Astrocyte (in vitro differentiated cells and primary cell): ENCODE measurements at regions not wholly inside any gene's neighbourhood (a gene's known extent, or its start where the extent isn't known, plus 50 kb on each side); places are given as distances from the start of the nearest gene placed in this dataset.

Experiments used
- DNase-seq: peaks from one replicate; pipeline ENCODE4 v3.0.0-alpha.2; 2010; ENCODE audit warnings: low read depth
- FAIRE-seq: peaks from 2 replicates; lab custom pipeline; 2011; peaks lifted over from hg19 to GRCh38; lab: Jason Lieb, UNC
- H2AFZ ChIP-seq: 2 replicates; pipeline ENCODE4 v1.6.0; 2012; ENCODE audit warnings: low read depth, low read length, inconsistent platforms
- H3K27ac ChIP-seq: 2 replicates; pipeline ENCODE4 v1.5.1; 2011; ENCODE audit warnings: low read depth, low read length, inconsistent platforms
- H3K27me3 ChIP-seq: 2 replicates; pipeline ENCODE4 v1.6.0; 2011; ENCODE audit warnings: low read length, inconsistent platforms; ENCODE audit not compliant: insufficient read depth
- H3K36me3 ChIP-seq: 2 replicates; pipeline ENCODE4 v1.5.1; 2011; ENCODE audit warnings: low read length, inconsistent platforms; ENCODE audit not compliant: insufficient read depth
- H3K4me1 ChIP-seq: 2 replicates; pipeline ENCODE4 v1.5.1; 2011; ENCODE audit warnings: low read length, inconsistent platforms; ENCODE audit not compliant: insufficient read depth
- H3K4me2 ChIP-seq: 2 replicates; pipeline ENCODE4 v1.6.0; 2012; ENCODE audit warnings: low read length, inconsistent platforms
- H3K4me3 ChIP-seq: 2 replicates; pipeline ENCODE4 v1.5.1; 2011; ENCODE audit warnings: low read depth, mild to moderate bottlenecking, low read length, inconsistent platforms; ENCODE audit not compliant: insufficient read depth
- H3K79me2 ChIP-seq: 2 replicates; pipeline ENCODE4 v1.6.0; 2012; ENCODE audit warnings: mild to moderate bottlenecking, low read length, inconsistent platforms; ENCODE audit not compliant: insufficient read depth
- H3K9ac ChIP-seq: 2 replicates; pipeline ENCODE4 v1.6.0; 2012; ENCODE audit warnings: mild to moderate bottlenecking, low read length, inconsistent platforms
- H3K9me3 ChIP-seq: 2 replicates; pipeline ENCODE4 v1.5.1; 2012; ENCODE audit warnings: low read depth, mild to moderate bottlenecking, low read length, inconsistent platforms; ENCODE audit not compliant: insufficient read depth
- H4K20me1 ChIP-seq: 2 replicates; pipeline ENCODE4 v1.6.0; 2012; ENCODE audit warnings: low read length, inconsistent platforms; ENCODE audit not compliant: insufficient read depth
- H3K27ac Mint-ChIP-seq: one replicate; pipeline ENCODE4 v1.8.0; 2021; ENCODE audit warnings: mild to moderate bottlenecking, mixed read lengths; ENCODE audit not compliant: unreplicated experiment
- H3K27me3 Mint-ChIP-seq: one replicate; pipeline ENCODE4 v1.8.0; 2021; ENCODE audit warnings: low read depth, mixed read lengths; ENCODE audit not compliant: unreplicated experiment
- H3K36me3 Mint-ChIP-seq: one replicate; pipeline ENCODE4 v1.8.0; 2021; ENCODE audit warnings: low read depth, mixed read lengths; ENCODE audit not compliant: unreplicated experiment
- H3K4me1 Mint-ChIP-seq: one replicate; pipeline ENCODE4 v1.8.0; 2021; ENCODE audit warnings: low read depth, mixed read lengths; ENCODE audit not compliant: unreplicated experiment
- H3K4me3 Mint-ChIP-seq: one replicate; pipeline ENCODE4 v1.8.0; 2021; ENCODE audit warnings: mild to moderate bottlenecking, moderate library complexity, mixed read lengths; ENCODE audit not compliant: unreplicated experiment
- H3K9me3 Mint-ChIP-seq: one replicate; pipeline ENCODE4 v1.8.0; 2021; ENCODE audit warnings: mild to moderate bottlenecking, mixed read lengths; ENCODE audit not compliant: unreplicated experiment
- EZH2 ChIP-seq: IDR thresholded peaks from 2 replicates; pipeline ENCODE4 v1.6.1; 2012; ENCODE audit warnings: mild to moderate bottlenecking, low read length, inconsistent platforms; ENCODE audit not compliant: insufficient read depth
- TF ChIP-seq, protein P1 (sequence below): IDR thresholded peaks from 2 replicates; pipeline ENCODE4 v1.5.1; 2011; ENCODE audit warnings: low read depth, mild to moderate bottlenecking, inconsistent platforms, low read length, moderate library complexity; ENCODE audit not compliant: insufficient read depth

DNA sequence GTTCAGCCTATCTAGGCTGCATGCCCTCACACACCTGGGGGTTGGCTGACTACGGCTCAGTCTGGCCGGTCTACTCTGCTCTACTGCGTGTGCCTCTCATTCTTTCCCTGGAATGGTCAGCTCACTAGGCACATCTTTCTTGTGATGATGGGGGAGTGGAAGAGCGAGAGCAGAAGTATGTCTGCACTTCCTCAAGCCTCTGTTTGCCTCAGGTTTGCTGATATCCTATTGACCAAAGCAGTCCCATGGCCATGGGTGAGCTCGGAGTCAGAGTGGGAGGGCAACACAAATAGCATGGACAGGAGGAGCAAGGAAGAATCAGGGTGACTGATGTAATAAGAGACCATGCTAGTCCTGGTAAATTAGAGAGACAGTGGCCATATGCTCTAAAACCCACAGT is 167.9 kb upstream of the PRICKLE2 start:
- peak overlapping the region; percentile 47 for H3K27ac Mint-ChIP-seq
- peaks cover 3% of the 10 kb centered on the region for H3K36me3 Mint-ChIP-seq
- no peaks in the 10 kb centered on the region for H3K27me3 Mint-ChIP-seq
- Histone ChIP-seq H3K9ac (no peak overlapping the region), H3K4me2 (no peak overlapping the region), H2AFZ (no peak overlapping the region), H3K4me3 (no peak overlapping the region), H3K9me3 (no peaks in the 10 kb centered on the region), H3K4me1 (peaks cover 5% of the 10 kb centered on the region), H3K36me3 (no peaks in the 10 kb centered on the region), H4K20me1 (no peaks in the 10 kb centered on the region), H3K27ac (no peak overlapping the region), H3K27me3 (no peaks in the 10 kb centered on the region), H3K79me2 (no peaks in the 10 kb centered on the region)
- no peaks in the 10 kb centered on the region for H3K9me3 Mint-ChIP-seq
- TF ChIP-seq, protein P1, sequence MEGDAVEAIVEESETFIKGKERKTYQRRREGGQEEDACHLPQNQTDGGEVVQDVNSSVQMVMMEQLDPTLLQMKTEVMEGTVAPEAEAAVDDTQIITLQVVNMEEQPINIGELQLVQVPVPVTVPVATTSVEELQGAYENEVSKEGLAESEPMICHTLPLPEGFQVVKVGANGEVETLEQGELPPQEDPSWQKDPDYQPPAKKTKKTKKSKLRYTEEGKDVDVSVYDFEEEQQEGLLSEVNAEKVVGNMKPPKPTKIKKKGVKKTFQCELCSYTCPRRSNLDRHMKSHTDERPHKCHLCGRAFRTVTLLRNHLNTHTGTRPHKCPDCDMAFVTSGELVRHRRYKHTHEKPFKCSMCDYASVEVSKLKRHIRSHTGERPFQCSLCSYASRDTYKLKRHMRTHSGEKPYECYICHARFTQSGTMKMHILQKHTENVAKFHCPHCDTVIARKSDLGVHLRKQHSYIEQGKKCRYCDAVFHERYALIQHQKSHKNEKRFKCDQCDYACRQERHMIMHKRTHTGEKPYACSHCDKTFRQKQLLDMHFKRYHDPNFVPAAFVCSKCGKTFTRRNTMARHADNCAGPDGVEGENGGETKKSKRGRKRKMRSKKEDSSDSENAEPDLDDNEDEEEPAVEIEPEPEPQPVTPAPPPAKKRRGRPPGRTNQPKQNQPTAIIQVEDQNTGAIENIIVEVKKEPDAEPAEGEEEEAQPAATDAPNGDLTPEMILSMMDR = no peak
- DNase-seq = no peak
- no peak for FAIRE-seq
- no peak overlapping the region for H3K4me3 Mint-ChIP-seq
- peaks cover 40% of the 10 kb centered on the region for H3K4me1 Mint-ChIP-seq

DNA sequence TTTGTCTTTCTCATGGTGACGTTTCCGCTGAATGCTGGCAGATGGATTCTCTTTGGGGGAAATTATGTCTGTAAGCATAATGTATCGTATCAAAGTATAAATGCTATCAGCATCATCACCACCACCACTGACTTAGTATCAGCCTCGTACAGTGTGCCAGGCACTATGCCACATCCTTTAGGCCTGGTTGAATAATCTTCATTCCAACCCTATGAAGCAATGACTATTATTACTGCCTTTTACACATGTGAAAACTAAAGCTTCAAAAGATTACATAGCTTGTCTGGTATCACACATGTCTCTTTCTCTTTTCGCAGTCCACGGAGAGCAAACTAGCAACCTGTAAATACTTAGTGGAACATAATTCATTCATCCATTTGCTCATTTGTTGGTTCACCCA is 166.7 kb upstream of the PRICKLE2 start:
- H4K20me1 ChIP-seq = no peaks in the 10 kb centered on the region
- H3K27me3 ChIP-seq = no peaks in the 10 kb centered on the region
- TF ChIP-seq EZH2 = no peak
- TF ChIP-seq, protein P1 = no peak
- H3K9ac ChIP-seq = no peak overlapping the region
- Mint-ChIP-seq H3K36me3 (peaks cover 3% of the 10 kb centered on the region), H3K9me3 (no peaks in the 10 kb centered on the region), H3K27ac (peak overlapping the region; percentile 21), H3K4me3 (no peak overlapping the region), H3K4me1 (peaks cover 28% of the 10 kb centered on the region), H3K27me3 (no peaks in the 10 kb centered on the region)
- no peaks in the 10 kb centered on the region for H3K9me3 ChIP-seq
- no peaks in the 10 kb centered on the region for H3K79me2 ChIP-seq
- no peaks in the 10 kb centered on the region for H3K36me3 ChIP-seq
- DNase-seq (peak; percentile 36), FAIRE-seq (no peak)
- no peak overlapping the region for H2AFZ ChIP-seq
- H3K4me1 ChIP-seq = peaks cover 3% of the 10 kb centered on the region
- no peak overlapping the region for H3K4me3 ChIP-seq
- H3K27ac ChIP-seq = no peak overlapping the region
- no peak overlapping the region for H3K4me2 ChIP-seq

DNA sequence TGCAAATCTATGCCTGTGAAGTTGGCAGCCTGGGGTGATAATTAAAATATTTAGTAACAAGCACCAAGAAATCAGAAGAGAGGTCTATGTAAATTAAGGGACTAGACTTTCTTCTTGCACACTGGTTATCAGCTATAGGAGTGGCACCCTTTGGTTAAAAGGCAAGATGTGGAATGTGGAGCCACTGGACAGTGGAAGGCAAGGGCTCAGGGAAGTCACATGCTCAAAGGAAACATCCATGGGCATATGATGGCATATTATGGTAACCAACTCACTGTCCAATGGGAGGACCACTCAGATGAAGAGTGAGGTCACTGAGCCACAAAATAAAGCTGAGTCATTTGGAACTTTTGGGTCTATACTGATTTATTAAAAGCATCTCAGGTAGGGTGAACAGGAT is 165.6 kb upstream of the PRICKLE2 start:
- H3K27ac Mint-ChIP-seq = no peak overlapping the region
- H3K4me2 ChIP-seq = no peak overlapping the region
- no peaks in the 10 kb centered on the region for H3K27me3 Mint-ChIP-seq
- H3K27me3 ChIP-seq = no peaks in the 10 kb centered on the region
- no peaks in the 10 kb centered on the region for H3K36me3 ChIP-seq
- FAIRE-seq (no peak), DNase-seq (no peak)
- H3K4me1 Mint-ChIP-seq = peaks cover 18% of the 10 kb centered on the region
- H3K27ac ChIP-seq = no peak overlapping the region
- no peaks in the 10 kb centered on the region for H3K79me2 ChIP-seq
- no peak overlapping the region for H3K4me3 Mint-ChIP-seq
- H3K4me1 ChIP-seq = no peaks in the 10 kb centered on the region
- no peak overlapping the region for H2AFZ ChIP-seq
- H3K9me3 Mint-ChIP-seq = no peaks in the 10 kb centered on the region
- TF ChIP-seq, protein P1 = no peak
- no peak for TF ChIP-seq EZH2
- peaks cover 3% of the 10 kb centered on the region for H3K36me3 Mint-ChIP-seq
- H3K9me3 ChIP-seq = no peaks in the 10 kb centered on the region
- no peak overlapping the region for H3K9ac ChIP-seq
- no peaks in the 10 kb centered on the region for H4K20me1 ChIP-seq
- no peak overlapping the region for H3K4me3 ChIP-seq
